Lower leg skin (tissue), 3 donors: ENCODE measurements at regions not wholly inside any gene's neighbourhood (a gene's known extent, or its start where the extent isn't known, plus 50 kb on each side); places are given as distances from the start of the nearest gene placed in this dataset.

Source experiments
- POLR2A ChIP-seq, 2 donors: fragments of 450-650 bp; IDR thresholded peaks; one replicate each; pipeline ENCODE4 v1.6.1; 2016 to 2017; ENCODE audit warnings: antibody characterized with exemption in 2 of 2, mild to moderate bottlenecking in 1 of 2, moderate library complexity in 1 of 2
- TF ChIP-seq, protein P1 (sequence below), 3 donors: fragments of 450-650 bp; IDR thresholded peaks; one replicate each; pipeline ENCODE4 v1.5.1; 2016; ENCODE audit warnings: antibody characterized with exemption in 3 of 3, mild to moderate bottlenecking in 3 of 3, moderate library complexity in 2 of 3

DNA sequence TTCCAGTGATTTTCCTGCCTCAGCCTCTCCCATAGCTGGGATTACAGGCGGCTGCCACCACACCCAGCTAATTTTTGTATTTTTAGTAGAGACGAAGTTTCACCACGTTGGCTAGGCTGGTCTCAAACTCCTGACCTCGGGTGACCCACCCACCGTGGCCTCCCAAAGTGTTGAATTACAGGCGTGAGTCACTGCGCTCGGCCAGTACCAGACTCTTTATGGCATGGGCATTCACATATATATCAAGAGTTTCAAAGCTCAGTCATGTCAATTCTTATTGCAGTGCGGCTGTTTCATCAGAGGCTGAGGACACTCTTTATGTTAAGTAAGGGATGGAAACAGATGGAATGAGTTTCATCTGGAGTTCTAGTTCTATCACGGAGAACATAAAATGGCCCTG, 315.2 kb upstream of the CDH6 start:
- TF ChIP-seq, protein P1, sequence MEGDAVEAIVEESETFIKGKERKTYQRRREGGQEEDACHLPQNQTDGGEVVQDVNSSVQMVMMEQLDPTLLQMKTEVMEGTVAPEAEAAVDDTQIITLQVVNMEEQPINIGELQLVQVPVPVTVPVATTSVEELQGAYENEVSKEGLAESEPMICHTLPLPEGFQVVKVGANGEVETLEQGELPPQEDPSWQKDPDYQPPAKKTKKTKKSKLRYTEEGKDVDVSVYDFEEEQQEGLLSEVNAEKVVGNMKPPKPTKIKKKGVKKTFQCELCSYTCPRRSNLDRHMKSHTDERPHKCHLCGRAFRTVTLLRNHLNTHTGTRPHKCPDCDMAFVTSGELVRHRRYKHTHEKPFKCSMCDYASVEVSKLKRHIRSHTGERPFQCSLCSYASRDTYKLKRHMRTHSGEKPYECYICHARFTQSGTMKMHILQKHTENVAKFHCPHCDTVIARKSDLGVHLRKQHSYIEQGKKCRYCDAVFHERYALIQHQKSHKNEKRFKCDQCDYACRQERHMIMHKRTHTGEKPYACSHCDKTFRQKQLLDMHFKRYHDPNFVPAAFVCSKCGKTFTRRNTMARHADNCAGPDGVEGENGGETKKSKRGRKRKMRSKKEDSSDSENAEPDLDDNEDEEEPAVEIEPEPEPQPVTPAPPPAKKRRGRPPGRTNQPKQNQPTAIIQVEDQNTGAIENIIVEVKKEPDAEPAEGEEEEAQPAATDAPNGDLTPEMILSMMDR (IDR thresholded peaks at IDR 0.05) = no peak
- no peak for TF ChIP-seq POLR2A (IDR thresholded peaks at IDR 0.05)
